ENCODE measurements at regions not wholly inside any gene's neighbourhood (a gene's known extent, or its start where the extent isn't known, plus 50 kb on each side); places are given as distances from the start of the nearest gene placed in this dataset.

DNA sequence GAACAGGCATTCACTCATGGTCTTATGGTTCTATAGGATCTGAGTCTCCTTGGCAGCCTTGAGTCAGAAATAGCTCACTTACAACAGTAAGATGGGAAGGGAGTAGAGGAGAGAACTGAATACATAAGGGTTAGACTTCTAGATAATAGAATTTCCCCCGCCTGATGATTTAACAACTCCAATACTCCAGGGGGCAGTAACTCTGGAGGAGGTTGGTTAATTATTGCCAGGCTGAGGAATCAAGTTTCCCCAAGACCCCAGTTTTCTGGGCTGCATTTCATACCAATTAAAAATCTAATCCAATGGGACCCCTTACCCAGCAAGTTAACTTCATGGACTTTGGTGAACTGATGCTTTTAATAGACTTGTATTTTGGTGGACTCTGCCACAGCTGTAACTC lies 94.2 kb upstream of the MOCS1 start:
- H3K27ac ChIP-seq, result no peak overlapping the region
- H3K4me3 ChIP-seq (ENCODE audit: low read depth, low read length), result no peak overlapping the region
- no peaks in the 10 kb centered on the region for H3K36me3 ChIP-seq
- no peak for DNase-seq
- no peak for TF ChIP-seq CTCF (IDR thresholded peaks at IDR 0.05; ENCODE audit: low read depth, low read length)
- H3K9me3 ChIP-seq (ENCODE audit: severe bottlenecking), result peaks cover 3% of the 10 kb centered on the region
- peaks cover 20% of the 10 kb centered on the region for H3K27me3 ChIP-seq (ENCODE audit: insufficient read depth, low read depth, severe bottlenecking)

- no peak for TF ChIP-seq CTCF (IDR thresholded peaks at IDR 0.05; ENCODE audit: low read depth, low read length)
- peaks cover 23% of the 10 kb centered on the region for H3K27me3 ChIP-seq (ENCODE audit: insufficient read depth, low read depth, severe bottlenecking)
- no peak for DNase-seq
- no peak overlapping the region for H3K4me3 ChIP-seq (ENCODE audit: low read depth, low read length)
- H3K36me3 ChIP-seq, result no peaks in the 10 kb centered on the region
- peaks cover 16% of the 10 kb centered on the region for H3K9me3 ChIP-seq (ENCODE audit: severe bottlenecking)
- H3K27ac ChIP-seq, result no peak overlapping the region
Measured at GRCh38 chr6:40022867-40023266, 88.6 kb upstream of the MOCS1 start.

DNA sequence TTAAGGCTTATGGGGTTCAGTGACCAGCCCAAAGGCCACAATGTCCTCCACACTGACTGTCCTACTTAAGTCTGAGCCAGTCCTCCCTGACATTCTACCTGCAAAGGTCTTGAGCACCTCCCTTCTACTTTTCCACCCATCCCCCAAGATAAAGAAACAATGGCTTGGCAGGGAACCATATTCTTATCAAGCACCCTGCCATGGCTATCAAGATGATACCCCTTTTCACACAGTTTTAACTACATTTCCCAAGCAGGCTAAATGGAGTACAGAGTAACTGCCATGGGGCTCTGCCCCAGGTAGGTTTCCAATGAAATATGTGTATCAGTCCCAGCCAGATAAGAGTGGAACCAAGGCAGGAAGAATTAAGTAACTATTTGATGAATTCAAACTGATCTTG lies 85.9 kb upstream of the MOCS1 start:
- Histone ChIP-seq H3K27me3 (ENCODE audit: insufficient read depth, low read depth, severe bottlenecking) (peaks cover 28% of the 10 kb centered on the region), H3K27ac (no peak overlapping the region), H3K4me3 (ENCODE audit: low read depth, low read length) (no peak overlapping the region), H3K9me3 (ENCODE audit: severe bottlenecking) (peaks cover 25% of the 10 kb centered on the region), H3K36me3 (no peaks in the 10 kb centered on the region)
- no peak for TF ChIP-seq CTCF (IDR thresholded peaks at IDR 0.05; ENCODE audit: low read depth, low read length)
- no peak for DNase-seq

GRCh38 chr6:40015530-40015929 lies 81.3 kb upstream of the MOCS1 start:
- Histone ChIP-seq H3K27me3 (ENCODE audit: insufficient read depth, low read depth, severe bottlenecking) (peaks cover 40% of the 10 kb centered on the region), H3K36me3 (no peaks in the 10 kb centered on the region), H3K9me3 (ENCODE audit: severe bottlenecking) (peaks cover 25% of the 10 kb centered on the region), H3K4me3 (ENCODE audit: low read depth, low read length) (no peak overlapping the region), H3K27ac (no peak overlapping the region)
- TF ChIP-seq CTCF (IDR thresholded peaks at IDR 0.05; ENCODE audit: low read depth, low read length), result no peak
- no peak for DNase-seq

DNA sequence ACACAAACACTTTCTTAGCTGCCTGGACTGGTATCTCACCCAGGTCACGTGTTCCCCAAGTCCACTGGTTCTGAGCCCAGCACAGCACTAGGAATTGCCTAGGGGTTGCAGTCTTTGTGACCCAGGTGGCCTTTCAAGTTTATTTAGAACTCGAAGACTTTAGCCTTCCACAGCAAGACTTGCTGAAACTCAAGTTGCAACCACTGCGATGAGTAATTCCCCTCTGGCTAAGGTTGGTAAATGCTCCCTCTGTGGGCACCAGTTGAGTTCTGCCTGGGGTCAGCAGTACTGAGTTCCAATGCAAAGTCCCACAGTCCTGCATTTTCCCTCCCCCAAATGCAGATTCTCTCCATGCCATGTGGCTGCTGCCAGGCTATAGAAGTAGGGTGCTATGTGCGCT lies 77.6 kb upstream of the MOCS1 start:
- H3K27ac ChIP-seq, result no peak overlapping the region
- H3K36me3 ChIP-seq, result no peaks in the 10 kb centered on the region
- no peak overlapping the region for H3K4me3 ChIP-seq (ENCODE audit: low read depth, low read length)
- no peak for TF ChIP-seq CTCF (IDR thresholded peaks at IDR 0.05; ENCODE audit: low read depth, low read length)
- DNase-seq, result no peak
- peaks cover 12% of the 10 kb centered on the region for H3K9me3 ChIP-seq (ENCODE audit: severe bottlenecking)
- peaks cover 35% of the 10 kb centered on the region for H3K27me3 ChIP-seq (ENCODE audit: insufficient read depth, low read depth, severe bottlenecking)

- H3K27me3 ChIP-seq (ENCODE audit: insufficient read depth, low read depth, severe bottlenecking), result peaks cover 83% of the 10 kb centered on the region
- no peaks in the 10 kb centered on the region for H3K36me3 ChIP-seq
- no peak for TF ChIP-seq CTCF (IDR thresholded peaks at IDR 0.05; ENCODE audit: low read depth, low read length)
- no peak overlapping the region for H3K4me3 ChIP-seq (ENCODE audit: low read depth, low read length)
- no peak overlapping the region for H3K27ac ChIP-seq
- H3K9me3 ChIP-seq (ENCODE audit: severe bottlenecking), result peaks cover 33% of the 10 kb centered on the region
- DNase-seq, result no peak
Measured at GRCh38 chr6:40000964-40001515, 66.8 kb upstream of the MOCS1 start.
